ENCODE measurements at regions not wholly inside any gene's neighbourhood (a gene's known extent, or its start where the extent isn't known, plus 50 kb on each side); places are given as distances from the start of the nearest gene placed in this dataset.

- Mint-ChIP-seq H3K27ac (no peak overlapping the region), H3K36me3 (no peaks in the 10 kb centered on the region)
- no peak for ATAC-seq (replicated peaks)
These were observed 66.1 kb upstream of the NOX3 start for GRCh38 chr6:155521719-155522118.

GRCh38 chr6:155520078-155520477 is 64.4 kb upstream of the NOX3 start:
- Mint-ChIP-seq H3K9me3 (peaks cover under 1 to 1% of the 10 kb centered on the region in 2 donors), H3K4me3 (no peak overlapping the region), H3K27me3 (no peaks in the 10 kb centered on the region), H3K4me1 (no peaks in the 10 kb centered on the region), H3K36me3 (peaks cover 0 to under 1% of the 10 kb centered on the region in 2 donors), H3K27ac (no peak overlapping the region)
- DNase-seq, result no peak
- ATAC-seq (replicated peaks), result no peak

More at GRCh38 chr6:155521719-155522118, 66.1 kb upstream of the NOX3 start:
- no peak for DNase-seq
- Mint-ChIP-seq H3K4me1 (no peaks in the 10 kb centered on the region), H3K27me3 (no peaks in the 10 kb centered on the region), H3K9me3 (no peaks in the 10 kb centered on the region), H3K4me3 (no peak overlapping the region)

GRCh38 chr6:155519176-155519738 is 63.6 kb upstream of the NOX3 start:
- H3K27me3 Mint-ChIP-seq, result no peaks in the 10 kb centered on the region
- no peak overlapping the region for H3K27ac Mint-ChIP-seq
- DNase-seq, result no peak
- peaks cover 0 to 2% of the 10 kb centered on the region in 2 donors for H3K36me3 Mint-ChIP-seq
- ATAC-seq (replicated peaks), result no peak
- no peak overlapping the region for H3K4me3 Mint-ChIP-seq
- H3K4me1 Mint-ChIP-seq, result no peaks in the 10 kb centered on the region
- H3K9me3 Mint-ChIP-seq, result peaks cover 2 to 6% of the 10 kb centered on the region in 2 donors

GRCh38 chr6:155517294-155517693 is 61.7 kb upstream of the NOX3 start:
- Mint-ChIP-seq H3K27me3 (no peaks in the 10 kb centered on the region), H3K4me1 (no peaks in the 10 kb centered on the region), H3K27ac (no peak overlapping the region), H3K36me3 (peaks cover 0 to 2% of the 10 kb centered on the region in 2 donors), H3K9me3 (peaks cover 2 to 7% of the 10 kb centered on the region in 2 donors), H3K4me3 (no peak overlapping the region)
- ATAC-seq (replicated peaks) (no peak), DNase-seq (no peak)

- Mint-ChIP-seq H3K36me3 (peaks cover 0 to 2% of the 10 kb centered on the region in 2 donors), H3K27ac (peak overlapping the region; percentile 31), H3K9me3 (peaks cover 2 to 7% of the 10 kb centered on the region in 2 donors), H3K4me3 (no peak overlapping the region), H3K27me3 (peaks cover 0 to 4% of the 10 kb centered on the region in 2 donors), H3K4me1 (no peaks in the 10 kb centered on the region)
- DNase-seq (no peak), ATAC-seq (replicated peaks) (peak; percentile 91 to 98)
These were observed 55.2 kb upstream of the NOX3 start for GRCh38 chr6:155510879-155511278.

GRCh38 chr6:155509743-155510475 is 54.3 kb upstream of the NOX3 start:
- no peak overlapping the region for H3K4me3 Mint-ChIP-seq
- H3K9me3 Mint-ChIP-seq, result peaks cover 0 to 4% of the 10 kb centered on the region in 2 donors
- DNase-seq (no peak), ATAC-seq (replicated peaks) (no peak)
- H3K36me3 Mint-ChIP-seq, result no peaks in the 10 kb centered on the region
- H3K27me3 Mint-ChIP-seq, result peaks cover 0 to 4% of the 10 kb centered on the region in 2 donors
- H3K4me1 Mint-ChIP-seq, result no peaks in the 10 kb centered on the region
- H3K27ac Mint-ChIP-seq, result no peak overlapping the region

- DNase-seq (no peak), ATAC-seq (replicated peaks) (no peak)
- Mint-ChIP-seq H3K27me3 (peaks cover 0 to 8% of the 10 kb centered on the region in 2 donors), H3K4me1 (no peaks in the 10 kb centered on the region), H3K9me3 (peaks cover 4 to 5% of the 10 kb centered on the region in 2 donors), H3K36me3 (peaks cover 2 to 4% of the 10 kb centered on the region in 2 donors), H3K27ac (no peak overlapping the region), H3K4me3 (no peak overlapping the region)
These were observed 50.0 kb upstream of the NOX3 start for GRCh38 chr6:155505608-155505989.
